Stimulated activated CD4-positive, alpha-beta T cell treated with anti-CD3 and anti-CD28 coated beads, Interleukin-1b, Interleukin-23, amount 100 ng/mL, for 4 hours (primary cell): ENCODE measurements at regions not wholly inside any gene's neighbourhood (a gene's known extent, or its start where the extent isn't known, plus 50 kb on each side); places are given as distances from the start of the nearest gene placed in this dataset.
"Not testable (repeated sequence)": the region's sequence is repeated elsewhere in the genome, so short reads cannot be mapped to it uniquely, and the experiment has no call there.

Experiments used
- DNase-seq, 2 donors: peaks; one replicate each; pipeline ENCODE4 v3.0.0-alpha.2; 2020; ENCODE audit warnings: low read depth in 2 of 2

GRCh38 chr3:8353364-8353763, 148.3 kb upstream of the LMCD1 start:
- DNase-seq = no peak

- DNase-seq = no peak
Measured at GRCh38 chr3:8355346-8355745, 146.3 kb upstream of the LMCD1 start.

- not testable (repeated sequence) for DNase-seq
Measured at GRCh38 chr3:8356066-8356465, 145.6 kb upstream of the LMCD1 start.

- DNase-seq = no peak
Measured at GRCh38 chr3:8357859-8358258, 143.8 kb upstream of the LMCD1 start.

GRCh38 chr3:8359133-8359532, 142.5 kb upstream of the LMCD1 start:
- DNase-seq = no peak

GRCh38 chr3:8363200-8363599, 138.4 kb upstream of the LMCD1 start:
- no peak for DNase-seq

GRCh38 chr3:8365541-8365940, 136.1 kb upstream of the LMCD1 start:
- no peak for DNase-seq

GRCh38 chr3:8366219-8366810, 135.3 kb upstream of the LMCD1 start:
- no peak for DNase-seq

- DNase-seq = no peak
Measured at GRCh38 chr3:8368598-8368997, 133.0 kb upstream of the LMCD1 start.

- DNase-seq = no peak
Measured at GRCh38 chr3:8369638-8370037, 132.0 kb upstream of the LMCD1 start.

- DNase-seq = no peak
Measured at GRCh38 chr3:8371085-8371551, 130.5 kb upstream of the LMCD1 start.

GRCh38 chr3:8371960-8372463, 129.6 kb upstream of the LMCD1 start:
- DNase-seq = no peak

GRCh38 chr3:8380904-8381704, 120.5 kb upstream of the LMCD1 start:
- DNase-seq = no peak

GRCh38 chr3:8385848-8386620, 115.6 kb upstream of the LMCD1 start:
- no peak for DNase-seq

- DNase-seq = no peak
Measured at GRCh38 chr3:8387571-8387970, 114.1 kb upstream of the LMCD1 start.

- DNase-seq = no peak
Measured at GRCh38 chr3:8399686-8400085, 101.9 kb upstream of the LMCD1 start.

GRCh38 chr3:8400911-8401310, 100.7 kb upstream of the LMCD1 start:
- no peak for DNase-seq

- DNase-seq = no peak
Measured at GRCh38 chr3:8403996-8404395, 97.6 kb upstream of the LMCD1 start.

GRCh38 chr3:8405144-8405543, 96.5 kb upstream of the LMCD1 start:
- DNase-seq = no peak

GRCh38 chr3:8406479-8406878, 95.1 kb upstream of the LMCD1 start:
- no peak for DNase-seq

- DNase-seq = no peak
Measured at GRCh38 chr3:8413337-8413926, 88.2 kb upstream of the LMCD1 start.

- no peak for DNase-seq
Measured at GRCh38 chr3:8416965-8417364, 84.7 kb upstream of the LMCD1 start.
